Fibroblast of lung (primary cell): ENCODE measurements at regions not wholly inside any gene's neighbourhood (a gene's known extent, or its start where the extent isn't known, plus 50 kb on each side); places are given as distances from the start of the nearest gene placed in this dataset.

Source experiments
- EZH2 ChIP-seq: IDR thresholded peaks from 2 replicates; pipeline ENCODE4 v1.5.1; 2012; ENCODE audit warnings: low read length, control low read depth, mild to moderate bottlenecking; ENCODE audit errors: missing control alignments
- TF ChIP-seq, protein P1 (sequence below), 2 donors: IDR thresholded peaks in 1 of 2; conservative IDR thresholded peaks in 1 of 2; 1 replicate in 1 of 2; 2 replicates in 1 of 2; pipeline ENCODE4 v1.5.1; 2011 to 2012; ENCODE audit warnings: low read length in 2 of 2, control low read depth in 1 of 2, inconsistent platforms in 1 of 2, low read depth in 1 of 2, mild to moderate bottlenecking in 1 of 2

DNA sequence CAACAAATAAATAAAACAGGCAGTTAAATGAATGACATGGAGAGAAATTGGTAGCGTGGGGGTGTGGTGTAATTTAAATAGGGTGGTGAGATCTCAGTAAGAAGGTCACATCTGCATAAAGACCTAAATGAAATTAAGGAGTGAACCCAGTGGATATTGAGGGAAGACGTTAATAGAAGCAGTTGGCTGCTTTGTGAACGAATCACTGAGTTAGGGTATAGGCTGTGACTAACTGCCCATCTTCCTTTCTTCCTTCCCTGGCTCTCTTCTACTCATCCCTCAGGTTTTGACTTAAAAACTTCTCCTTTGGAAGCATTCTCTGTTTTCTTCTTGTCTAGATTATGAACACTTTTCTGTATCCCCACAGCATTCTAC is 64.7 kb downstream of the BTG1 start:
- TF ChIP-seq, protein P1, sequence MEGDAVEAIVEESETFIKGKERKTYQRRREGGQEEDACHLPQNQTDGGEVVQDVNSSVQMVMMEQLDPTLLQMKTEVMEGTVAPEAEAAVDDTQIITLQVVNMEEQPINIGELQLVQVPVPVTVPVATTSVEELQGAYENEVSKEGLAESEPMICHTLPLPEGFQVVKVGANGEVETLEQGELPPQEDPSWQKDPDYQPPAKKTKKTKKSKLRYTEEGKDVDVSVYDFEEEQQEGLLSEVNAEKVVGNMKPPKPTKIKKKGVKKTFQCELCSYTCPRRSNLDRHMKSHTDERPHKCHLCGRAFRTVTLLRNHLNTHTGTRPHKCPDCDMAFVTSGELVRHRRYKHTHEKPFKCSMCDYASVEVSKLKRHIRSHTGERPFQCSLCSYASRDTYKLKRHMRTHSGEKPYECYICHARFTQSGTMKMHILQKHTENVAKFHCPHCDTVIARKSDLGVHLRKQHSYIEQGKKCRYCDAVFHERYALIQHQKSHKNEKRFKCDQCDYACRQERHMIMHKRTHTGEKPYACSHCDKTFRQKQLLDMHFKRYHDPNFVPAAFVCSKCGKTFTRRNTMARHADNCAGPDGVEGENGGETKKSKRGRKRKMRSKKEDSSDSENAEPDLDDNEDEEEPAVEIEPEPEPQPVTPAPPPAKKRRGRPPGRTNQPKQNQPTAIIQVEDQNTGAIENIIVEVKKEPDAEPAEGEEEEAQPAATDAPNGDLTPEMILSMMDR (conservative IDR thresholded peaks at IDR 0.05 in 1 of 2, IDR thresholded peaks at IDR 0.05 in 1 of 2; ENCODE audit: low read depth in 1 of 2, low read length in 2 of 2): no peak
- TF ChIP-seq EZH2: no peak
